Right kidney (tissue), 1 donor: ENCODE measurements at regions not wholly inside any gene's neighbourhood (a gene's known extent, or its start where the extent isn't known, plus 50 kb on each side); places are given as distances from the start of the nearest gene placed in this dataset.

Experiments used
- DNase-seq: peaks from one replicate; pipeline ENCODE4 v3.0.0-alpha.2; 2016

- no peak for DNase-seq
Measured at GRCh38 chr10:2949948-2950354, 117.4 kb upstream of the PFKP start.

- DNase-seq = no peak
Measured at GRCh38 chr10:2949221-2949947, 118.0 kb upstream of the PFKP start.

- DNase-seq = no peak
Measured at GRCh38 chr10:2948127-2948854, 119.1 kb upstream of the PFKP start.

GRCh38 chr10:2944788-2945187 lies 122.6 kb upstream of the PFKP start:
- no peak for DNase-seq

- no peak for DNase-seq
Measured at GRCh38 chr10:2943932-2944614, 123.3 kb upstream of the PFKP start.

- DNase-seq = no peak
Measured at GRCh38 chr10:2942938-2943337, 124.4 kb upstream of the PFKP start.

GRCh38 chr10:2938869-2939268 lies 128.5 kb upstream of the PFKP start:
- no peak for DNase-seq

- DNase-seq = no peak
Measured at GRCh38 chr10:2936816-2937215, 130.5 kb upstream of the PFKP start.

- no peak for DNase-seq
Measured at GRCh38 chr10:2935647-2936386, 131.5 kb upstream of the PFKP start.

- no peak for DNase-seq
Measured at GRCh38 chr10:2933924-2934323, 133.4 kb upstream of the PFKP start.

GRCh38 chr10:2933519-2933918 lies 133.8 kb upstream of the PFKP start:
- DNase-seq = no peak

- DNase-seq = no peak
Measured at GRCh38 chr10:2933071-2933470, 134.3 kb upstream of the PFKP start.

- no peak for DNase-seq
Measured at GRCh38 chr10:2929480-2930258, 137.7 kb upstream of the PFKP start.

- DNase-seq = peak; percentile 74
Measured at GRCh38 chr10:2927958-2928840, 139.1 kb upstream of the PFKP start.

GRCh38 chr10:2926918-2927660 lies 140.3 kb upstream of the PFKP start:
- DNase-seq = no peak

- DNase-seq = no peak
Measured at GRCh38 chr10:2925631-2926030, 141.7 kb upstream of the PFKP start.

GRCh38 chr10:2924431-2924830 lies 142.9 kb upstream of the PFKP start:
- no peak for DNase-seq

GRCh38 chr10:2921956-2922680 lies 145.2 kb upstream of the PFKP start:
- no peak for DNase-seq

- no peak for DNase-seq
Measured at GRCh38 chr10:2920637-2921036, 146.7 kb upstream of the PFKP start.
